GM18502 (cell line): ENCODE measurements at regions not wholly inside any gene's neighbourhood (a gene's known extent, or its start where the extent isn't known, plus 50 kb on each side); places are given as distances from the start of the nearest gene placed in this dataset.

Source experiments
- ATAC-seq: cut with Tn5 transposase; IDR thresholded peaks from one replicate; pipeline ENCODE4 v1.9.1; 2021; ENCODE audit warnings: mild to moderate bottlenecking; ENCODE audit not compliant: unreplicated experiment, poor library complexity

DNA sequence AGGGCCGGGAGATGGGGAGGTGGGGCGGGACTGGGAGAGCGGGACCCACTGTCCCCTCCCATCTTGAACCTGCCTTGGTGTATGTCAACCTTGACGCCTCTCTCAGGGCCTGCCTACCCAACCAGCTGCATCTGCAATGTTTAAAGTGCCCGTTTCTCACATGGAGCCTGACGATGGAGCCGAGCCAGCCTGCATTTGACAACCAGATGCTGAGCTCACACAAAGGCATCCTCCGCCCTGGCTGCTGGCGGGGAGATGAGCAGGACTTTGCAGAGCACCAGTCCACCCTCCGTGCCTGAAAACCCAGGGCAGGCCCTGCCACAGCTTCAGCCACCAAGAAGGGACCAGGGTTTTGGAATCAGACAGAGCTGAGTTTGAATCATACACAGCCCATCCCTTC is 141.1 kb upstream of the SMIM23 start:
- ATAC-seq: no peak

- no peak for ATAC-seq
Measured at GRCh38 chr5:171646102-171647042, 139.2 kb upstream of the SMIM23 start.

DNA sequence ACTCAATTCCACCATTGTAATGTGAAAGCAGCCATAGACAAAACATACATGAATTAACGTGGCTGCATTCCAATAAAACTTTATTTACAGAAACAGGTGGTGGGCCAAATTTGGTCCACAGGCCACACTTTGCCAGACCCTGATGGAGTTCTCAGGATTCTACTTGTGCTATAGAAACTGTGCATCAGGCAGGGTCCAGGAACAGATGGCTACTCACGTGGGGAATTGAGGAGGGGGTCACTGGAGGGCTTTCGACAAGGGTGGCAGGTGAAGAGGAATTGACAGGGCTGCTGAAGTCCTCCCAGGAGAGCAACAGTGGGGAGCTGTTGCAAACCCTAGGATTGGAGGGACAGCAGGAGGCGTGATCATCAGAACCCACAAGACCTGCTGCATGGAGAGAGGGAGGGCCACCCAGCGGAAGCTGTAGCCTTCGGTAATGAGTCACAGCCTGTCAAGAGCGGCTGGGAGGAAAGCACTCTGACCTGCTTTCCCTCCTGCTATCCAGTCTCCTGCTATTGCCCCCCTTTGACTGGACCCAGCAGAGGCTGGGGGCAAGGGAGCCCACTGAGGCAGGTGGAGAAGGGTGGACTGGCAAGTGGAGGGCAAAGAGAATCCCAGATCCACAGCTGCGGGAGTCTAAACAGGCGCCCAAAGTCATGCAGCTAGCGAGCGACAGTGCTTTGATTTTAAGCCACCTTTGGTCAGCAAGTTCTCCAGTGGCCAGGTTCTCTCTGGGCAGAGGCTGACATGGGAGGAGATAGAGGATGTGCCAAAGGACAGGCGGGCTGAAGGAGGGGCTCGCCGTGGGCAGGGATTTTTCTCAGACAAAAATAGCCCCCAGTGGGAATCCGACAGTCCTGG is 138.3 kb upstream of the SMIM23 start:
- no peak for ATAC-seq

GRCh38 chr5:171647904-171648260 is 137.7 kb upstream of the SMIM23 start:
- ATAC-seq: no peak

DNA sequence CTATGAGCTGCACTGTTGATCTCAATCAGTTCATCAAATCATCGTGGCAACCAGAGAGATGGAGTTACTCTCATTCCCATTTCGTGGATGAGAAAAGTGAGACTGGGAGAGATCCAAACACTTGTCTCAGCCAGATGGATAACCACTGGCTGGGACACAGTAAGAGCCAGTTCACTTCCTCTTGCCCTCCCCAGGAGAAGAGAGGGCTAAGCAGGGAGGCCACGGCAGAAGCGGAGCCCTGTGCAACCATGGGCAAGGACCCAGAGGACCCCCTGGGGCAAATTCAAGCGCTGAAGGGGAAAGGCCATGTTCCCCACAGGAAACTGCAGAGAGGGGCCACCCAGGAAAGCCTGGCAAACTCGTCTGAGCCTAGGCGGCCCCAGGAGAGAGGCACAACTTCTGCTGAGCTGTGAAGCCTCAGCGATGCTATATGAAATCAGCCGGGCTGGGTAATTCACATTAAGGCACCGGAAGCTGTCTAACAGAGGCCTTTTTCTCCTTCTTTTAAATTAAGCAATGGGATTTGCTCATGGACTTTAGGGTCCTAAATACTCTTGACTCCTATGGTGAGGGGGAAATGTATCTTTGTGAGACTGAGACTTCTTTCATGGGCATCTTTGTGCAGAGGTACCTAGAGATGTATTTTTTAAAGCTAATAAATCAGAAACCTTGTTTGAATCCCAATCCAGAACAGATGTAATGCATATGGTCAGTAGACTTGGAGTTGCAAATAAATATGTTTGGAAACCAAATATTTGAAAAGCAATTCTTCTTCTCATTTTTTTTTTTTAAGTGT is 137.1 kb upstream of the SMIM23 start:
- no peak for ATAC-seq

- ATAC-seq: no peak
Measured at GRCh38 chr5:171649075-171649401, 136.6 kb upstream of the SMIM23 start.

DNA sequence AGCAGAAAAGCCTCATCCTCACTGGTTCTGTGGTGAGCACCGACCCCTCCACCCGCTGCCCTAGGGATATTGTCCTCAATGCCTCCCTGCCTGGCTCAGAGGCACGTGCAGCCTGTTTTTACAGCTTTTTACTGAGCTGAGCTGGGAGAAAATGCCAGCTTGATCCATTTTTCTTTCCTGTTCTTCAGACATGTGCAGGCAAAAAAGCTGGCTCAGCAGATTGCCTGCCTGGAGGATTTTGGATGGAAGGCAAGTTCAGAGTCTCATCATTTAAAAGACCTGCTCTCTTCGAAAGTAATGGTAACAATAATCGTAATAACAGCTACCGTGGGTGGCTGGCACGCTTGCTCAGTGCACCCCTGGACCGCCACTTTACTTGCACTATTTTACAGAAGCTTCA is 135.0 kb upstream of the SMIM23 start:
- ATAC-seq: no peak

DNA sequence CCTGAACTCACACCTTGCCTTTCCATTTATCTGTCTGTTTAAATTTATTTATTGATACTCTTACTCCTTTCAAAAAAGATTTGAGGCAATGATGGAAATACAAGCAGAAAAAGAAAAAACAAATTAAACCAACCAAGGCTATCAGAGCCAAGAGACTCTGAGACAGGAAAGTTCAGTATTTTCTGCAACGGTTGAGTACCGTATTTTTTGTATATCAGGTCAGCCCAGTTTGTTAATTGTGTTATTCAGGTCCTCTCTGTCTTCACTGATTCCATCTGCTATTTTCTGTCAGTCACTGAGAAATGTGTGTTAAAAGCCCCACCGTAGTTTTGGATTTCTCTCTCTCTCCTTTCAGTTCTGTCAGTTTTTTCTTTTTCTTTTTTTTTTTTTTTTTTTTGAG is 134.5 kb upstream of the SMIM23 start:
- no peak for ATAC-seq

- ATAC-seq: no peak
Measured at GRCh38 chr5:171654881-171655280, 130.7 kb upstream of the SMIM23 start.

GRCh38 chr5:171657473-171657872 is 128.1 kb upstream of the SMIM23 start:
- no peak for ATAC-seq

GRCh38 chr5:171659896-171660295 is 125.7 kb upstream of the SMIM23 start:
- no peak for ATAC-seq

- no peak for ATAC-seq
Measured at GRCh38 chr5:171660434-171660833, 125.2 kb upstream of the SMIM23 start.

- no peak for ATAC-seq
Measured at GRCh38 chr5:171661143-171661542, 124.5 kb upstream of the SMIM23 start.

DNA sequence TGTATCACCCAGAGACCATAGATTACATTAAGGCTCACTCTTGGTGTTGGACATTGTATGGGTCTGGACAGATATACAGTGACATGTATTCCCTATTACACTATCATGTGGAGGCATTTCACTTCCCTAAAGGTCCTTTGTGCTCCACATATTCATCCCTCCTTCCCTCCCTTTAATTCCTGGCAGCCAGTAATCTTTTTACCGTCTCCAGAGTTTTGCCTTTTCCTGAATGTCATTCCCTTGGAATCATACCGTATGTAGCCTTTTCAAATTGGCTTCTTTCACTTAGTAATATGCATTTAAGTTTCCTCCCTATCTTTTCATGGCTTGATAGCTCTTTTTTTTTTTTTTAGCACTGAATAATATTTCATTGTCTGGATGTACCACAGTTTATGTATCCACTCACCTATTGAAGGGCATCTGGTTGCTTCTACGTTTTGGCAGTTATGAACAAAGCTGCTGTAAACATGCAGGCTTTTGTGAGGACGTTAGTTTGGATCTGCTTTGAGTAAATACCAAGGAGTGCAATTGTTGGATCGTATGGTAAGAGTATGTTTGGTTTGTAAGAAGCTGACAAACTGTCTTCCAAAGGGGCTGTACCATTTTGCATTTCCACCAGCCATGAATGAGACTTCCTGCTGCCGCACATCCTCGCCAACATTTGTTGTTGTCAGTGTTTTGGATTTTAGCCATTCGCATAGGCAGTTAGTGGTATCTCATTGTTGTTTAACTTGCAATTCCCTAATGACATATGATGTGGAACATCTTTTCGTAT is 122.1 kb upstream of the SMIM23 start:
- ATAC-seq: no peak

- ATAC-seq: no peak
Measured at GRCh38 chr5:171664489-171664888, 121.1 kb upstream of the SMIM23 start.

DNA sequence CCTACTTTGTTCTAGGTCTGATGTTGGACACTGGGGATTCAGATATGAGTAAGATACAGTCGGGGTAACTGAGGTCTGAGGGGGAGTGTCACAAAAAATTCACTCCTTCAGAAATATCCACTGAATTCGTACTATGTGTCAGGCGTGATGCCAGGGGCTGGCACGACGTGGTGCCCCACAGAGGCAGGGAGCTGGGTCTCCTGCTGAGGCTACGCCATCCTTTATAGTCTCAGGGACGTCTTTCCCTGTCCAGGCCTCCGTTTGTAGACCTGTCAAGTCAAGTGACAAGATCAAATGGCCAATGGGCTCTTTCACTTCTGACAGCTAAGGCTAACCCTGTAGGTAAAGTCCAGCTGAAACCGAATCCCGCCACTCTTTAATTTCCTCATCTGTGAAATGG is 118.8 kb upstream of the SMIM23 start:
- no peak for ATAC-seq

DNA sequence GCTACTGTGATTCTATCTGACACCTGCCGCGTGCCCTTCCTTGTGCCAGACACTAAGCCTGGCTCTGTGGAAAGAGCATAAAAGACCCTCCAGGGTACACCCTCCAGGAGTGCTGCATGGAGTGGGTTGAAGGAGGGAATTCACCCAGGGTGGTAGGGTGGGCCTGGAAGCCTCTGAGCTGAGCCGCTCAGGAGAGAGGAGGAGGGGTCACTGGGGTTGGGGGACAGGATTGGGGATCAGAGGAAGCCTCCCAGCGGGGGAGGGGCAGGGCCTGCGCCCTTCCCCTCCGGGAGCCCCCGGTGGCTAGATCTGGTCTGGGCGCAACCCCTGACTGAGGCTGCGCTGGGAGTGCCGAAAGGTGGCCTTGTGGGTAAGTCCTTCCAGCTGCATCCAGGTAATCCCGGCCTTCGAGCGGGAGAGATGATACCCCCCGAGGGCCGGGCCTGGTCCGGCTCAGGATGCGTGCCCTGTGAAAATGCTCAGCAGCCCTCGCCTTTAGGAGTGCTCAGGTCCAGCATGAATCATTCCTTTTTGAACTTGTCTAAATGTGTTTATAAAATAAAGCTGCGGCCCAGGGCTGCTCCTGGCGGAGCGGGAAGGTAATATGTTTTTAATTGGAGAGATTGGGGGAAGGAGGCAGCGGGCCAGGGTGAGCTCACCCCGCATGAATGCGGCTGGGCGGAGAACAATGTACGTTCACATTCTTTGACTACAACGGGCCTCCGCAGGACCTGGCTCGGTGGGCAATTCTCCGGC is 118.1 kb upstream of the SMIM23 start:
- no peak for ATAC-seq

- no peak for ATAC-seq
Measured at GRCh38 chr5:171668097-171668412, 117.6 kb upstream of the SMIM23 start.

GRCh38 chr5:171669571-171669970 is 116.0 kb upstream of the SMIM23 start:
- no peak for ATAC-seq
